Vagina (tissue), 2 donors: ENCODE measurements at regions not wholly inside any gene's neighbourhood (a gene's known extent, or its start where the extent isn't known, plus 50 kb on each side); places are given as distances from the start of the nearest gene placed in this dataset.

ENCODE experiments used
- CTCF ChIP-seq, 3 experiments: fragments of 450-650 bp in 2 of 3; fragments of 200-600 bp in 1 of 3; sonication (generic) in 1 of 3; IDR thresholded peaks; one replicate each; pipeline ENCODE4 v1.5.1; 2017 to 2019; ENCODE audit warnings: antibody characterized with exemption in 3 of 3, mild to moderate bottlenecking in 2 of 3, moderate library complexity in 2 of 3
- POLR2A ChIP-seq, 2 donors: fragments of 450-650 bp; IDR thresholded peaks; one replicate each; pipeline ENCODE4 v1.6.1; 2017; ENCODE audit warnings: antibody characterized with exemption in 2 of 2, mild to moderate bottlenecking in 2 of 2, moderate library complexity in 2 of 2

- TF ChIP-seq CTCF (IDR thresholded peaks at IDR 0.05) (no peak), POLR2A (IDR thresholded peaks at IDR 0.05) (no peak)
These were observed 179.7 kb downstream of the PIK3R1 start for GRCh38 chr5:68395302-68395701.
